HG02571 (cell line): ENCODE measurements at regions not wholly inside any gene's neighbourhood (a gene's known extent, or its start where the extent isn't known, plus 50 kb on each side); places are given as distances from the start of the nearest gene placed in this dataset.
"Not testable (repeated sequence)": the region's sequence is repeated elsewhere in the genome, so short reads cannot be mapped to it uniquely, and the experiment has no call there.

ENCODE experiments used
- ATAC-seq: cut with Tn5 transposase; IDR thresholded peaks from one replicate; pipeline ENCODE4 v1.9.1; 2021; ENCODE audit warnings: mild to moderate bottlenecking, moderate library complexity; ENCODE audit not compliant: unreplicated experiment

- ATAC-seq = no peak
Observed at GRCh38 chr12:60644076-60644475, 1048.2 kb downstream of the SLC16A7 start.

- ATAC-seq = no peak
Observed at GRCh38 chr12:60666895-60667294, 1071.1 kb downstream of the SLC16A7 start.

DNA sequence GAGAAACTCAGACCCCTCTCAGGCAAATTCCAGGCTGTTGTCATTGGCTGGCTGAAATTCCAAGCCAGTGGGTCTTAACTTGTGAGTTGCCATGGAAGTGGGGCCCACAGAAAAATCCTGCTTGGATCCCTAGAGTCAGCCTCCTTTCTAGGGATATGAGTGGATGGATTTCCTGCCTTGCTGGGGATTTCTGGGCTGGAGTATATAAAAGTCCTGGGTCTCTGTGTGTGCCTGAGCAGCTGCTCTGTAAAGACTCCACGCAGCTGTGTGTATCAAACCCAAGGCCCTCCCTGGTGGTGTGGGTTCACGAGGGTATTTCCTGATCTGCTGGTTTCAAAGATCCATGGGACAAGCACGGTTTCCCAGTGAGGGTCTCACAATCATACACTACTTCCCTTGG lies 1077.1 kb downstream of the SLC16A7 start:
- no peak for ATAC-seq

DNA sequence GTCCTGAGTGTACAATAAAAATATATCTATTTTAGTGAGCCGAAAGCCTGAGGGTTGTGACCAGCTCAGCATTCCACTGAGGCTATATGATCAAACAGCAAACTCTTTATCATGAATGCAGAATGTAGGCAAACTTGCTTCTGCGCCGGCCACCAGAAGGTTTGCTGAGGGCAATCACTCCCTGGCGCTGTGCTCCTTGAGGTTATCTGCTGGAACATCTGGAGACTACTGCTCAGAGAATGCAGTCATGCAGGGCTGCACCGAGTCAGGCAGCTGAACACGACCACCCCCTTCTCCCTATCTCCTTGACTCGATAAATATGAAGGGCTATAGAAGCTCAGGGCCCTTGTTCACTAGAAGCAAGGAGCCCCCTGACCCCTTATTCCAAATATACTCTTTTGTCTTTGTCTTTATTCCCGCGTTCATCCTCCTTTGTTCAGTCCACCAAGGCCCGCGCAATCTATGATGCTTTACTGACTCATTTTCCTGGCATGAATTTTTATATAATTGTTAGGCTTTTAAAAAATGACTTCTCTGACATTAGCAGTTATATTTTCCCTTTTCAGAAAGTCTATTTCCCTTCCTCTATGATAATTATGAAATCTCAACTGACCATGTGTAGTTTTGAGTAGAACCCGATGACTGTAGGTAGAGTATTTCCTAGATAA lies 1089.3 kb downstream of the SLC16A7 start:
- no peak for ATAC-seq

- no peak for ATAC-seq
Observed at GRCh38 chr12:60689137-60689536, 1093.3 kb downstream of the SLC16A7 start.

DNA sequence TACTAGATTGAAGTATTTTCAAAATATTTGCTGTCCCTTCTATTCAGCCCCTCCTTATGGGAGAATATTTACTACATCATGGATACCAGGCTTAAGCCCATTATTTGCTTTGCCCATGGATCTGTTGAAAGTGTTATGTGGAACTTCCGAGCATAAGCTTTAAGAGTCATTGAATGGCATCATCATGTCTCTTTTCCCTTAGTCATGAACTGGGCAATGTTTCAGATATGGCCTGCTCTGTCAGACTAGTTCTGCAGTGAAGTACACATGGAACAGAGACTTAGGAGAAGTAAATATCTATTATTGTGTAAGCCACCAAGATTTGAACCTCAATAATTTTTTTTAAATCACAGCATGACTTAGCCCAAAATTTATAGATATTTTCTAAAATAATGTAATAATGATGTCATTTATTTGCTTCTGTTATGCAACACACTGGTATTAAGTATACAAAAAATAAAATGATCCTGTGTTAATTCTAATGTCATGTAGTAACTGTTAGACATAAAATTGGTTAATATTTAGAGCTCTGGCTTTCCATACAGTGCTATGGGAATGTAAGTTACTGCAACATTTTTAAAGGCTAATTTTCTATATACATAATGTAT lies 1097.3 kb downstream of the SLC16A7 start:
- no peak for ATAC-seq

DNA sequence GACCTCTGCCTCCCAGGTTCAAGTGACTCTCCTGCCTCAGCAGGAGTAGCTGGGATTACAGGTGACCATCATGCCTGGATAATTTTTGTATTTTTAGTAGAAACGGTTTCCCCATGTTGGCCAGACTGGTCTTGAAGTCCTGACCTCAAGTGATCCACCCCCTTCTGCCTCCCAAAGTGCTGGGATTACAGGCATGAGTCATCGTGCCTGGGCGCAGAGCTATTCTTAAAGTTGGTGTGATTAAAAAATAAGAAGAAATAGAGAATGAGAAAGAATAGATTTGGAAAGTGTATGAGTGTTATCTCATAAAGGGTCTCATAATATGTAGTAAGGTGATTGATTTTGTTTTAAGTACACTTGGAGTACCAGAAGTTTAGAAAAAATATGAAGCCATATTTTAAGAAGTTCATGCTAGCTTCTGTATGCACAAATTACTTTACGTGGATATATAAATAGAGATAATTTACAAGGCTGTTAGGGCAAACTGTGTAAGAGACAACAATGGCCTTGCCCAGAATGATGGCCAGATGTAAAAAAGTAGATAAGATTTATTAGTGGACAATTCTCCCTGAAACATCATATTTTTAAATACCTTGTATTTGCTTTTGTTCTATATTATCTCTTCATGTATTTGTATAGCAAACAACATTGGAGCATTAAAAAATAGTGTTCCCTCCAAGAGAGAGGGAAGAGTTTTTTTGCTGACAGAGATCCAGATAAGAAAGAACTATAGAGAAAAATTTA lies 1108.5 kb downstream of the SLC16A7 start:
- no peak for ATAC-seq

- no peak for ATAC-seq
Observed at GRCh38 chr12:60710246-60710645, 1114.4 kb downstream of the SLC16A7 start.

DNA sequence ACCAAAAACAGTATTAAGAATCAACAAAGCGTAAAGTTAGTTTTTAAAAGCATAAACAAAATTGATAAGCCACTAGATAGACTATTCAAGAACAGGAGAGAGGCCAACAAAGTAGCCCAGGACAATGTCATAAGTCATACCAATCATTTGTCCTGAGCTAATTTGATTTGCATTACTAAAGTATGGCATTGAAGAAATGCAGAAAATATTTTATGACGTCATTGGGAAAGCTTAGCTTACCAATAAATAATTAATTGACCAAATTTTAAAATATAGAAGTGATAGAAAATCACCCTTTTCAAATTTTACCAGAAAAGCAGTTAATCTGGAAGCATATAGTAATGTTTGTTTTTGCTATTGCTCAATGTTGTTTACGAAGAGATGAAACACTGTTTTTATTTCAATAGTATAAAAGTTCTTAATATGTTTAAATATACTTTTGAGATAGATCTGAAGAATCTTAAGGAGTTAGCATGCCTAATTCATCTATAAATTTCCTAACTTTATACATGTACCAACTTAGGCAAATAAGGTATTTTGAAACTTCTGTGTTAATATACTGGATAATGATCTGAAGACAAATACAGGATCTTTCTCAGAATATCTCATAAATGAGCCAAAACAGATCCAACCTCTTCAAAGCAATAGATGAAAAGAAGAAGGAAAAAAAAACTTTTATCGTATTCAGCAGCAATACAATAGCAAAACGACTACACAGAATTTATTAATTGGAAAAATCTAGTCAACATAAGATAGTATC lies 1118.5 kb downstream of the SLC16A7 start:
- ATAC-seq = no peak

GRCh38 chr12:60724475-60724874 lies 1128.6 kb downstream of the SLC16A7 start:
- no peak for ATAC-seq

DNA sequence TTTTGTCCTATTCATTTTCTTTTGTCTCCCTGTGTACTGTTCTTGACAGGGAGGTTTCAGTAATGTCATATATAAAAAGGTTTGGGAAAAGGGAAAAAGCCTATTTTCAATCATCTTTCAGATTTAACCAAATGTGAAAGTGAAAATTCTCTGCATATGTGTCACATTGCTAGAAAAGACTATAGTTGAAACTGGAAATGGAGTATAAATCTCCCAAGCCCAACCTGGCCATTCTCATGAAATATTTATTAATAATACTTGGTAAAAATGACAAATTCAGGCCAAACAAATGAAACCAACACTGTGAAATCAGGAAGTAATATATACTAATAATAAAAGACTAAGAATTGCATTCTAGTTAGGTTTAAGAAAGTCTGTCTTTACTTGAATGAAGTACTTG lies 1129.2 kb downstream of the SLC16A7 start:
- ATAC-seq = no peak

DNA sequence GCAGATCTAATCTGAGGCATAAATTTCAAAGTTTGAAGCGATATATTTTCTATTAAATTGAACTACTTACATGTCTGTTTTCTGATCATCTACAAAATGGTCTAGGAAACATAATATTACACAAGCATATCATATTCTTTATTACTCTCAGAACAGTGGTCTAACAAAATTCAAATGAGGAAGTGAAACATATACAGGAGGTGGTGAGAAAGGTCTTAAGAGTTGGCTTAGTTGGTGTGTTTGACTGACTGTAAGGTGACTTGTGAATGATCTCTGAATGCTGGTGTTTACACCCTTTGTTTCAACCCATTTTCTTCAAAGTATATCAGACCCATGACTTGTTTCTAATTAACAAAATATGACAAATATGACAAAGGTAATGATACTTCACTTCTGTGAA lies 1156.8 kb downstream of the SLC16A7 start:
- ATAC-seq = no peak

DNA sequence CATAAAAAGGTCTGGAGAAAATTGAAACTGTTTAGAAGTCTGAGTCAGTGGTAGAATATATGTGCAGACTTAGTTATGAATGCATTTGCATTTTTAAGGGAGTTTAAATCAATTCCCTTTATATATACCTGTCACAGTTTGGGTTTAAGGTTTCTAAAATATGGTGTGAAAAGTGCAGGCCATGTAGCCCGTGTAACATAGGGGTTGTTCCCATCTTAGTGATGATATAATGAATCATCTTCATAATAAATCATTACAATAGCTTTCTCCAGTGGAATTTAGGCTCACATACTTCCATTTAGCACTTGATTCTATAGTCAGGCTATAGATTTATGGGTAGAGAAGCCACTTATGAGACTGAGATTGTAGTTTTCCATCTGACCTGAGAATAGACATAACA lies 1162.4 kb downstream of the SLC16A7 start:
- no peak for ATAC-seq

DNA sequence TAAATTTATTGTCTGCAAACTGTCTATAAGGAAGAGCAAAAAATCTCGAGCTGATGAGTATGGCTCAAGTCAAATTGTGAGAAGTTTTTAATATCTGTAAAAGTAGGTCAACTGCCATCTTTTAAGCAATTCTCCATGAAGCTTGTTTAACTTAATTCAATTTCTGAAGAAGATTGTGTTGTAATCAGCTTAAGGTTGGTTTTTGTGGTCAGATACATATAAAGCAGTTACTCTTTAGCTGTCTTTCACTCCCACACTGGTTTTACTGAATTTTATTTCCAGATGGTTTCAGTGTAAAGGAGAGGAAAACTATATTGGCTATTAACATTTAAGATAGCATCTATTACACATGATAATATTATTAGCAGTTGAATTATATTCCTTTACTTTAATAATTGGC lies 1165.1 kb downstream of the SLC16A7 start:
- ATAC-seq = no peak

GRCh38 chr12:60801166-60801565 lies 1205.3 kb downstream of the SLC16A7 start:
- ATAC-seq = not testable (repeated sequence)

DNA sequence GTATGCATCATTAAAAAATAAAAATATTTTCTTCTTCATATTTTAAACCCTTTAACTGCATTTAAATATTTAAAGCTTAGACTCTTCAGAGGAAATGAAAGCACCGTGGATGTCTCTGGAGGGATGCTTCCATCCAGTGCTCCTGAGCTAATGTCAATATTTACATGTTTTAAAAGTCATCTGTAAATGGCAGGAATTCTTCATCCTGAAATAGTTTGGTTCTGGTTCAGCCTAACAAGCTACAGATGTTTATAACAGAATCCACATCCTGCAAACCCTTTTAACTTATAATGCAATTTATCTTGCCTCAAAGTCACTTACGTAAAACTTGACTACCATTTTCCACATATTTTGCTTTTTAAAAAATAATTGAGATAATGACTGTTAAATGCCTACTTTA lies 1207.3 kb downstream of the SLC16A7 start:
- no peak for ATAC-seq

- ATAC-seq = no peak
Observed at GRCh38 chr12:60805364-60805763, 1209.5 kb downstream of the SLC16A7 start.

GRCh38 chr12:60819794-60820193 lies 1224.0 kb downstream of the SLC16A7 start:
- ATAC-seq = no peak

DNA sequence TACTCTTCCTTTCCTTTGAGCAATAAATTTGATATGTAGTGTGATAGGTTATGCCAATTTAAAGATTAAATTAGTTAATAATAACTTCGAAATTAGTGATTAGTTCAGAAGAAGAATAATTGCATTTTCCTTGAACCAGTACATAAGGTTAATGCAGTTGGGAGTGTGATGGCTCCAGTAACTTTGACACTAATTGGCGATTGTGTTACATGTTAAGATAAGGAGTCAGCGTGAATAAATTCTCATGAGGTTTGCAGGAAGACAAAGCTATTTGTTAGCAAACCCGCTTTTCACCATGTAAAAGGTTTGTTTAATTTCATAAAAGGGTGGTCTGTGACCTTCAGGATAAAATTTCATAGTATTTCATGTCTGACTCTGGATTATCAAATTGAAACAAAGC lies 1226.8 kb downstream of the SLC16A7 start:
- ATAC-seq = no peak

- ATAC-seq = no peak
Observed at GRCh38 chr12:60830381-60830780, 1234.6 kb downstream of the SLC16A7 start.

DNA sequence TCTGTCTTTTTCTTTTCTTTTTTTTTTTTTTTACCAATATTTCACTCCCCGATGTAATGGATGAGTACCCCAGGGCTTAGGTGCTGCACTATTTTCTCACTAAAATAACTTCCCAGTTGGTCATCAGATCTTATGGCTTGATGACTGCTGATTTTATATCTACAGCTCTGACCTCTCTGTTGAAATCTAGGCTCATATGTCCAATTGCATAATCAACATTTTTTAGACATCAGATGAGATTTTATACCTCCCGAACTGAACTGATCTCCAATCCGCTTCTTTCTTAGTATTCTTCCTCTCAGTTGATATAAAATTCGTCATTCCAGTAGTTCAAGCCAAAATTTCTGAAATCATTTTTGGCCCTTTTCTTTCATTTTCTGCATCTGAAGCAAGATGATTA lies 1236.5 kb downstream of the SLC16A7 start:
- no peak for ATAC-seq
